NOMO-1 treated with dmso at 0.1 percent for 144 hours (cell line): ENCODE measurements at regions not wholly inside any gene's neighbourhood (a gene's known extent, or its start where the extent isn't known, plus 50 kb on each side); places are given as distances from the start of the nearest gene placed in this dataset.

ENCODE experiments used
- DNase-seq: peaks from one replicate; lab custom pipeline; 2025; ENCODE audit not compliant: unreplicated experiment; lab: John Stamatoyannopoulos, UW

- no peak for DNase-seq
Observed at GRCh38 chr4:186886759-186887158, 163.1 kb upstream of the FAT1 start.

- no peak for DNase-seq
Observed at GRCh38 chr4:186887291-186887700, 163.6 kb upstream of the FAT1 start.

GRCh38 chr4:186887752-186888151 is 164.1 kb upstream of the FAT1 start:
- no peak for DNase-seq

- DNase-seq = no peak
Observed at GRCh38 chr4:186889876-186890643, 166.4 kb upstream of the FAT1 start.

- no peak for DNase-seq
Observed at GRCh38 chr4:186891859-186892486, 168.3 kb upstream of the FAT1 start.

- DNase-seq = no peak
Observed at GRCh38 chr4:186898367-186898766, 174.7 kb upstream of the FAT1 start.

- no peak for DNase-seq
Observed at GRCh38 chr4:186900232-186900900, 176.7 kb upstream of the FAT1 start.

- DNase-seq = no peak
Observed at GRCh38 chr4:186900984-186901383, 177.3 kb upstream of the FAT1 start.

GRCh38 chr4:186901850-186902249 is 178.2 kb upstream of the FAT1 start:
- DNase-seq = no peak

- DNase-seq = no peak
Observed at GRCh38 chr4:186902361-186902760, 178.7 kb upstream of the FAT1 start.

GRCh38 chr4:186904101-186904500 is 180.4 kb upstream of the FAT1 start:
- peak; percentile 59 for DNase-seq

- DNase-seq = no peak
Observed at GRCh38 chr4:186906722-186907121, 183.1 kb upstream of the FAT1 start.

GRCh38 chr4:186910385-186910784 is 186.7 kb upstream of the FAT1 start:
- DNase-seq = no peak

GRCh38 chr4:186912606-186913005 is 188.9 kb upstream of the FAT1 start:
- no peak for DNase-seq

GRCh38 chr4:186915816-186916215 is 192.2 kb upstream of the FAT1 start:
- no peak for DNase-seq

- no peak for DNase-seq
Observed at GRCh38 chr4:186917136-186917535, 193.5 kb upstream of the FAT1 start.

GRCh38 chr4:186918466-186918865 is 194.8 kb upstream of the FAT1 start:
- no peak for DNase-seq

GRCh38 chr4:186919340-186919739 is 195.7 kb upstream of the FAT1 start:
- no peak for DNase-seq

GRCh38 chr4:186920483-186920882 is 196.8 kb upstream of the FAT1 start:
- no peak for DNase-seq

GRCh38 chr4:186920992-186921391 is 197.3 kb upstream of the FAT1 start:
- DNase-seq = no peak

- no peak for DNase-seq
Observed at GRCh38 chr4:186924723-186925122, 201.1 kb upstream of the FAT1 start.

GRCh38 chr4:186927624-186928023 is 204.0 kb upstream of the FAT1 start:
- no peak for DNase-seq
